Endothelial cell (in vitro differentiated cells): ENCODE measurements at regions not wholly inside any gene's neighbourhood (a gene's known extent, or its start where the extent isn't known, plus 50 kb on each side); places are given as distances from the start of the nearest gene placed in this dataset.

Experiments
- DNase-seq: peaks from one replicate; pipeline ENCODE4 v3.0.0; 2021; ENCODE audit warnings: low spot score
- H3K27ac Mint-ChIP-seq: one replicate; pipeline ENCODE4 v1.8.0; 2021; ENCODE audit warnings: mixed read lengths, inconsistent platforms; ENCODE audit not compliant: unreplicated experiment
- H3K27me3 Mint-ChIP-seq: one replicate; pipeline ENCODE4 v1.8.0; 2021; ENCODE audit warnings: mild to moderate bottlenecking, moderate library complexity, mixed read lengths, inconsistent platforms; ENCODE audit not compliant: unreplicated experiment
- H3K36me3 Mint-ChIP-seq: one replicate; pipeline ENCODE4 v1.8.0; 2021; ENCODE audit warnings: mild to moderate bottlenecking, low read depth, mixed read lengths, inconsistent platforms; ENCODE audit not compliant: unreplicated experiment
- H3K4me1 Mint-ChIP-seq: one replicate; pipeline ENCODE4 v1.8.0; 2021; ENCODE audit warnings: mild to moderate bottlenecking, mixed read lengths, inconsistent platforms; ENCODE audit not compliant: unreplicated experiment
- H3K4me3 Mint-ChIP-seq: one replicate; pipeline ENCODE4 v1.8.0; 2021; ENCODE audit warnings: mild to moderate bottlenecking, mixed read lengths, inconsistent platforms; ENCODE audit not compliant: unreplicated experiment
- H3K9me3 Mint-ChIP-seq: one replicate; pipeline ENCODE4 v1.8.0; 2021; ENCODE audit warnings: mixed read lengths, inconsistent platforms; ENCODE audit not compliant: unreplicated experiment
- TF ChIP-seq, protein P1 (sequence below): fragments of 200-600 bp; sonication (generic); IDR thresholded peaks from one replicate; pipeline ENCODE4 v1.5.0; 2021; ENCODE audit warnings: antibody characterized with exemption; ENCODE audit not compliant: unreplicated experiment

DNA sequence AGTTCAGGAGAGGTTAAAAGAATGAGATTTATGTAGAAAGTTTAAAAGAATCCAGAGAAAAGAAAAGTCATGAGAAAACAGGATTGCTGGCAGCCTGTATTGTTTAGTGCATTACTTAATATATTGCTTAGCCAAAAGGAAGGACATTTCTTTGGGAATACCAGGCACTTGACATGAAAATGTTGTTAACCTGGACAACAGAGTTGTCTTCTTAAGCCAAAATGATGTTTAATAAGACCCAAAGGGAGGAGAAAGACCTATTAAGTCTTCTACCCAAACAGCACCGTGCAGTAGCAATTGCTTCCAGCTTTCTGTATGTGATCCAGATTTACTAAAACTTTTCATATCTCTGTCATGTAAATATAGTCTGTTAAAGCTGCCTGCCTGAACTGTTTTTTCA, 74.0 kb upstream of the PRLR start:
- no peaks in the 10 kb centered on the region for H3K9me3 Mint-ChIP-seq
- DNase-seq = no peak
- H3K27ac Mint-ChIP-seq = no peak overlapping the region
- no peaks in the 10 kb centered on the region for H3K4me1 Mint-ChIP-seq
- no peaks in the 10 kb centered on the region for H3K27me3 Mint-ChIP-seq
- TF ChIP-seq, protein P1, sequence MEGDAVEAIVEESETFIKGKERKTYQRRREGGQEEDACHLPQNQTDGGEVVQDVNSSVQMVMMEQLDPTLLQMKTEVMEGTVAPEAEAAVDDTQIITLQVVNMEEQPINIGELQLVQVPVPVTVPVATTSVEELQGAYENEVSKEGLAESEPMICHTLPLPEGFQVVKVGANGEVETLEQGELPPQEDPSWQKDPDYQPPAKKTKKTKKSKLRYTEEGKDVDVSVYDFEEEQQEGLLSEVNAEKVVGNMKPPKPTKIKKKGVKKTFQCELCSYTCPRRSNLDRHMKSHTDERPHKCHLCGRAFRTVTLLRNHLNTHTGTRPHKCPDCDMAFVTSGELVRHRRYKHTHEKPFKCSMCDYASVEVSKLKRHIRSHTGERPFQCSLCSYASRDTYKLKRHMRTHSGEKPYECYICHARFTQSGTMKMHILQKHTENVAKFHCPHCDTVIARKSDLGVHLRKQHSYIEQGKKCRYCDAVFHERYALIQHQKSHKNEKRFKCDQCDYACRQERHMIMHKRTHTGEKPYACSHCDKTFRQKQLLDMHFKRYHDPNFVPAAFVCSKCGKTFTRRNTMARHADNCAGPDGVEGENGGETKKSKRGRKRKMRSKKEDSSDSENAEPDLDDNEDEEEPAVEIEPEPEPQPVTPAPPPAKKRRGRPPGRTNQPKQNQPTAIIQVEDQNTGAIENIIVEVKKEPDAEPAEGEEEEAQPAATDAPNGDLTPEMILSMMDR = no peak
- H3K4me3 Mint-ChIP-seq = no peak overlapping the region
- H3K36me3 Mint-ChIP-seq = no peaks in the 10 kb centered on the region

DNA sequence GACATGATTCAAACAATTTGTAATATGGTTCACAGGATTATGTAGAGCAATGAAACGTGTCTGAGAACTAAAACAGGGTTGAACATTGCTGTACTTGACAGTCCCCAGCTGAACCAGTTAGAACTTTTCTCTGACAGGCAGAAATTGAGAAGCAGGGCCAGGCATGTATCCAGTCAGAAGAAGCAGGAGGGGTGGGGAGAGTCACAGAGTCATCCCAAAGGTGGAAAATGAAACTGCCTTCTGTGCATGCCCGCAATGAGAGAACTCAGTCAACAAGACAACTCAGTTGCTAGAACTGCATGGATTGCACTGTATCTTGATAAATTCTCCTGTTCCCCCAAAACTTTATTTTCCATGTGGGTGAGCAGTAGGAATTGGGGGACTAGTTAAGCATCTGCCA, 72.9 kb upstream of the PRLR start:
- Mint-ChIP-seq H3K27ac (no peak overlapping the region), H3K27me3 (no peaks in the 10 kb centered on the region), H3K9me3 (no peaks in the 10 kb centered on the region), H3K36me3 (no peaks in the 10 kb centered on the region), H3K4me1 (no peaks in the 10 kb centered on the region), H3K4me3 (no peak overlapping the region)
- TF ChIP-seq, protein P1 = no peak
- DNase-seq = no peak

DNA sequence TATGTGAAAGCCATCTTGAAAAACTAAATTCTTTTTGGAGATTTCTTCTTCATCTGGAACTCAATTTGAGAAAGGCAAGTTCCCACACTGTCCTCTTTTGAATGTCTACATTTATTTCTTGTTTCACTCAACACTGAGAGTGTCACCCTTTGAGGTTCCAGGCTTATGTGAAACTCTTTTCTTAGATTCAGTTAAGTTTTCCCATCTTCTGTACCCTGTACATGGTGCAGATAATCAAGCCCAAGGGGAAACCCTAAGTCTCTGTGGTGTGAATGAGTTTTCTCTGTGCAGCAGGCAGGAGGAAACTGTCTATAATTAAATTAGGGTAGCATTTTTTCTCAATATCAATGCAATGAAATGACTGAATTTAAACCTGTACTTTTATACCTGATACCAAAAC, 72.3 kb upstream of the PRLR start:
- H3K4me1 Mint-ChIP-seq = no peaks in the 10 kb centered on the region
- TF ChIP-seq, protein P1 = no peak
- no peak for DNase-seq
- H3K9me3 Mint-ChIP-seq = no peaks in the 10 kb centered on the region
- no peaks in the 10 kb centered on the region for H3K36me3 Mint-ChIP-seq
- H3K27me3 Mint-ChIP-seq = no peaks in the 10 kb centered on the region
- no peak overlapping the region for H3K27ac Mint-ChIP-seq
- no peak overlapping the region for H3K4me3 Mint-ChIP-seq

DNA sequence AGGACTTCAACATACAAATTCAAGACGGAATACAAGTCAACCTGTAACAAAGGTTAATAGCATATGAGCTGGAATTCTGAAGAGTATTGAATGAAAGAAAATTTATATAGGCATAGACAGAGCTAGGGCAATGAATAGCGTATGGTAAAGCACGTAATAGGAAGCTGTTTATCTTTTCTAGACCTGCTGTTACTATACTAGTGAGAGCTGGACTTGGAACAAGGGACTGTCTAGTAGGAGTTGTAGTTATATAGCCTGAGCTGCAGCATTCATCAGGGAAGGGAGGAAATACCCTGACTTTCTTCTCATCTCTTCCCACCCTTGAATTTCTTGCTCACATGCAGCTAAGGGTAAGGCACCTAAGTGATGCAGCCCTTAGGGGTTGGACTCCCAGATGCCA, 67.5 kb upstream of the PRLR start:
- H3K9me3 Mint-ChIP-seq = no peaks in the 10 kb centered on the region
- H3K4me1 Mint-ChIP-seq = no peaks in the 10 kb centered on the region
- DNase-seq = no peak
- TF ChIP-seq, protein P1 = no peak
- H3K4me3 Mint-ChIP-seq = no peak overlapping the region
- H3K36me3 Mint-ChIP-seq = no peaks in the 10 kb centered on the region
- H3K27me3 Mint-ChIP-seq = no peaks in the 10 kb centered on the region
- no peak overlapping the region for H3K27ac Mint-ChIP-seq

DNA sequence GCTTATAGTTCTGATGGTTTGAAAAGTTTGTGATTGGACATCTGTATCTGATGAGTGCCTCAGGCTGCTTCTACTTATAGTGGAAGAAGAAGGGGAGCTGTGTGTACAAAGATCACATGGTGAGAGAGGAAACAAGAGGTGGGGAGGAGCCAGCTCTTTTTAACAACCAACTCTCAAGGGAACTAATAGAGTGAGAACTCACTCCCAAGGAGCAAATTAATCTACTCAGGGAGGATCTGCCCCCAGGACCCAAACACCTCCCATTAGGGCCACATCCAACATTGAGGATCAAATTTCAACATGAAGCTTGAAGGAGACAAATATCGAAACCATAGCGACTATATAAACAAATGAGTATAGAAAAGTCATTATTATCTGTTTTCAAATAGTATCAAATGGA, 64.7 kb upstream of the PRLR start:
- Mint-ChIP-seq H3K27ac (no peak overlapping the region), H3K4me3 (no peak overlapping the region), H3K27me3 (no peaks in the 10 kb centered on the region), H3K36me3 (no peaks in the 10 kb centered on the region), H3K9me3 (no peaks in the 10 kb centered on the region), H3K4me1 (no peaks in the 10 kb centered on the region)
- no peak for DNase-seq
- TF ChIP-seq, protein P1 = no peak
